ENCODE measurements at regions not wholly inside any gene's neighbourhood (a gene's known extent, or its start where the extent isn't known, plus 50 kb on each side); places are given as distances from the start of the nearest gene placed in this dataset.

GRCh38 chr7:123351516-123352505 lies 152.0 kb upstream of the SLC13A1 start:
- intact Hi-C loops (cut with micrococcal nuclease; ENCODE audit: unreplicated experiment) (no loop called here), in situ Hi-C loops (cut with MboI) (no loop called here)
- Histone ChIP-seq H3K79me2 (ENCODE audit: control insufficient read depth, insufficient read depth, low read length) (no peaks in the 10 kb centered on the region), H2AFZ (ENCODE audit: control insufficient read depth, low read depth, low read length) (no peak overlapping the region), H3K4me3 (no peak overlapping the region), H3K9me3 (replicated peaks; ENCODE audit: control insufficient read depth, insufficient read depth, low read length) (no peaks in the 10 kb centered on the region), H3K9ac (ENCODE audit: control insufficient read depth, insufficient read depth, low read length) (no peak overlapping the region), H3K4me2 (ENCODE audit: control insufficient read depth, insufficient read depth) (no peak overlapping the region), H3K27me3 (replicated peaks in 1 of 2; ENCODE audit: control insufficient read depth in 2 of 2, insufficient read depth in 2 of 2, low read length in 1 of 2) (no peaks in the 10 kb centered on the region), H3K36me3 (ENCODE audit: control insufficient read depth in 2 of 2, insufficient read depth in 2 of 2, low read length in 1 of 2) (no peaks in the 10 kb centered on the region), H4K20me1 (ENCODE audit: control insufficient read depth, insufficient read depth) (no peaks in the 10 kb centered on the region), H3K4me1 (ENCODE audit: control insufficient read depth, insufficient read depth, low read length) (no peaks in the 10 kb centered on the region), H3K27ac (ENCODE audit: control insufficient read depth, insufficient read depth) (no peak overlapping the region)
- RAD21 ChIA-PET (ENCODE audit: unreplicated experiment) = interaction anchor here (0.9 kb wide), 1 partner anchor 143 kb away, joined by 3 read pairs; no protein-coding TSS in a partner anchor
- CTCF ChIA-PET = interaction anchor here (0.9 to 2.2 kb wide), 2 partner anchors 10 to 16 kb away, joined by 3 to 8 read pairs; no protein-coding TSS in a partner anchor
- DNase-seq (ENCODE audit: low read depth, low spot score) (no peak), ATAC-seq (no peak), FAIRE-seq (no peak)
- WGBS (ENCODE audit: insufficient coverage, insufficient replicate concordance, low lambda C conversion rate, missing lambda C conversion rate) = 42% methylated on average over 7 of the region's 7 CpGs
- no TSS peak for BruUV-seq (replicated peaks)
- POLR2A ChIA-PET = no interaction called here
- SMC1A ChIA-PET (ENCODE audit: uncharacterized antibody, unreplicated experiment) = interaction anchor here (0.6 to 1.6 kb wide), 2 partner anchors 15 to 662 kb away, joined by 3 to 6 read pairs; no protein-coding TSS in a partner anchor
- no peak for TF ChIP-seq BCL3 (IDR thresholded peaks at IDR 0.05; ENCODE audit: borderline replicate concordance, insufficient read depth, low read depth, low read length, poor library complexity, severe bottlenecking)

- no peak overlapping the region for H3K9ac ChIP-seq (ENCODE audit: control insufficient read depth, insufficient read depth, low read length)
- no peak overlapping the region for H3K4me3 ChIP-seq
- FAIRE-seq (no peak), ATAC-seq (no peak), DNase-seq (ENCODE audit: low read depth, low spot score) (no peak)
- 17% methylated on average over 3 of the region's 3 CpGs for WGBS (ENCODE audit: insufficient coverage, insufficient replicate concordance, low lambda C conversion rate, missing lambda C conversion rate)
- intact Hi-C loops (cut with micrococcal nuclease; ENCODE audit: unreplicated experiment) (no loop called here), in situ Hi-C loops (cut with MboI) (no loop called here)
- ChIA-PET RAD21 (ENCODE audit: unreplicated experiment) (interaction anchor here (0.9 kb wide), 1 partner anchor 142 kb away, joined by 3 read pairs; no protein-coding TSS in a partner anchor), POLR2A (no interaction called here), SMC1A (ENCODE audit: uncharacterized antibody, unreplicated experiment) (interaction anchor here (1.6 kb wide), 1 partner anchor 16 kb away, joined by 6 read pairs; no protein-coding TSS in a partner anchor), CTCF (interaction anchor here (2.2 kb wide), 1 partner anchor 16 kb away, joined by 8 read pairs; no protein-coding TSS in a partner anchor)
- no peaks in the 10 kb centered on the region for H4K20me1 ChIP-seq (ENCODE audit: control insufficient read depth, insufficient read depth)
- no peaks in the 10 kb centered on the region for H3K4me1 ChIP-seq (ENCODE audit: control insufficient read depth, insufficient read depth, low read length)
- H3K9me3 ChIP-seq (replicated peaks; ENCODE audit: control insufficient read depth, insufficient read depth, low read length) = no peaks in the 10 kb centered on the region
- H2AFZ ChIP-seq (ENCODE audit: control insufficient read depth, low read depth, low read length) = no peak overlapping the region
- no peak overlapping the region for H3K4me2 ChIP-seq (ENCODE audit: control insufficient read depth, insufficient read depth)
- no peak for TF ChIP-seq IRF3 (IDR thresholded peaks at IDR 0.05)
- TF ChIP-seq EZH2 (IDR thresholded peaks at IDR 0.05; ENCODE audit: borderline replicate concordance, control insufficient read depth, low read depth, low read length) = no peak
- no peak for TF ChIP-seq EP300 (IDR thresholded peaks at IDR 0.05; ENCODE audit: borderline replicate concordance in 1 of 2, control insufficient read depth in 1 of 2, low read depth in 2 of 2, low read length in 2 of 2)
- no peak for TF ChIP-seq CREB1 (IDR thresholded peaks at IDR 0.05; ENCODE audit: low read depth)
- no peak for TF ChIP-seq RELA (IDR thresholded peaks at IDR 0.05; ENCODE audit: borderline replicate concordance, partially characterized antibody)
- no peak for TF ChIP-seq ZNF207 (IDR thresholded peaks at IDR 0.05; ENCODE audit: borderline replicate concordance)
- TF ChIP-seq SUPT20H (IDR thresholded peaks at IDR 0.05; ENCODE audit: borderline replicate concordance, control insufficient read depth, low read depth, low read length) = no peak
- TF ChIP-seq FOS (IDR thresholded peaks at IDR 0.05; ENCODE audit: borderline replicate concordance, extremely low read depth, insufficient read length) = no peak
- TF ChIP-seq NBN (IDR thresholded peaks at IDR 0.05) = no peak
- TF ChIP-seq SPI1 (IDR thresholded peaks at IDR 0.05; ENCODE audit: borderline replicate concordance, insufficient read depth, low read depth, low read length) = no peak
- TF ChIP-seq CHD1 (IDR thresholded peaks at IDR 0.05; ENCODE audit: low read depth, low read length) = no peak
- H3K36me3 ChIP-seq (ENCODE audit: control insufficient read depth in 2 of 2, insufficient read depth in 2 of 2, low read length in 1 of 2) = no peaks in the 10 kb centered on the region
- no peaks in the 10 kb centered on the region for H3K79me2 ChIP-seq (ENCODE audit: control insufficient read depth, insufficient read depth, low read length)
- BruUV-seq (replicated peaks) = no TSS peak
- H3K27ac ChIP-seq (ENCODE audit: control insufficient read depth, insufficient read depth) = no peak overlapping the region
- no peaks in the 10 kb centered on the region for H3K27me3 ChIP-seq (replicated peaks in 1 of 2; ENCODE audit: control insufficient read depth in 2 of 2, insufficient read depth in 2 of 2, low read length in 1 of 2)
Measured at GRCh38 chr7:123351027-123351426, 151.3 kb upstream of the SLC13A1 start.
